CD14-positive monocyte (primary cell): ENCODE measurements at regions not wholly inside any gene's neighbourhood (a gene's known extent, or its start where the extent isn't known, plus 50 kb on each side); places are given as distances from the start of the nearest gene placed in this dataset.
A peak's percentile ranks its signal among the peaks of the same experiment; 100 is the strongest.

ENCODE experiments used
- DNase-seq, 3 donors: peaks; one replicate each; pipeline ENCODE4 v3.0.0-alpha.2; 2011 to 2022
- H2AFZ ChIP-seq: 2 replicates; pipeline ENCODE4 v1.6.0; 2012; ENCODE audit warnings: mild to moderate bottlenecking, low read depth, low read length, inconsistent platforms; ENCODE audit not compliant: insufficient read depth, poor library complexity, severe bottlenecking
- H3K27ac ChIP-seq, 2 donors: 1 replicate in 1 of 2; 2 replicates in 1 of 2; pipeline ENCODE4 v1.5.1; 2012 to 2013; ENCODE audit warnings: low read length in 2 of 2, control low read depth in 1 of 2, inconsistent platforms in 1 of 2, low read depth in 1 of 2, mild to moderate bottlenecking in 1 of 2
- H3K27me3 ChIP-seq, 2 donors: one replicate each; pipeline versions ENCODE4 v1.6.0 to v1.6.1; 2011 to 2013; ENCODE audit warnings: low read length in 2 of 2; ENCODE audit not compliant: control insufficient read depth in 2 of 2, insufficient read depth in 2 of 2
- H3K36me3 ChIP-seq, 2 donors: replicated peaks in 1 of 2; 1 replicate in 1 of 2; 2 replicates in 1 of 2; pipeline versions ENCODE4 v1.5.1 to v1.6.1; 2012 to 2013; ENCODE audit warnings: low read length in 2 of 2, control low read depth in 1 of 2, inconsistent platforms in 1 of 2, mild to moderate bottlenecking in 1 of 2; ENCODE audit not compliant: insufficient read depth in 2 of 2, control insufficient read depth in 1 of 2
- H3K4me1 ChIP-seq, 2 donors: 1 replicate in 1 of 2; 2 replicates in 1 of 2; pipeline versions ENCODE4 v1.5.1 to v1.6.1; 2012 to 2013; ENCODE audit warnings: low read length in 2 of 2, control low read depth in 1 of 2, inconsistent platforms in 1 of 2, mild to moderate bottlenecking in 1 of 2, moderate library complexity in 1 of 2; ENCODE audit not compliant: insufficient read depth in 2 of 2, control insufficient read depth in 1 of 2
- H3K4me2 ChIP-seq: replicated peaks from 2 replicates; pipeline ENCODE3; 2012; ENCODE audit warnings: low read length, moderate library complexity, mild to moderate bottlenecking; ENCODE audit not compliant: poor library complexity, severe bottlenecking; ENCODE audit errors: extremely low read depth
- H3K4me3 ChIP-seq, 3 experiments: fragments of 200-600 bp in 1 of 3; sonication (generic) in 1 of 3; replicated peaks in 1 of 3; 1 replicate in 2 of 3; 2 replicates in 1 of 3; pipeline ENCODE4 v1.5.1; 2011 to 2013; ENCODE audit warnings: low read length in 3 of 3, mild to moderate bottlenecking in 3 of 3, control low read depth in 2 of 3, low read depth in 2 of 3, inconsistent platforms in 1 of 3, moderate library complexity in 1 of 3
- H3K79me2 ChIP-seq: 2 replicates; pipeline ENCODE4 v1.6.0; 2012; ENCODE audit warnings: mild to moderate bottlenecking, control low read depth, inconsistent platforms, low read length, moderate library complexity; ENCODE audit not compliant: insufficient read depth
- H3K9ac ChIP-seq: 2 replicates; pipeline ENCODE4 v1.6.0; 2017; ENCODE audit warnings: low read length, mild to moderate bottlenecking; ENCODE audit not compliant: insufficient read depth, poor library complexity, severe bottlenecking
- H3K9me3 ChIP-seq, 2 donors: replicated peaks in 1 of 2; 1 replicate in 1 of 2; 2 replicates in 1 of 2; pipeline versions ENCODE4 v1.5.1 to v1.6.1; 2012 to 2013; ENCODE audit warnings: low read length in 2 of 2, control low read depth in 1 of 2; ENCODE audit not compliant: control insufficient read depth in 1 of 2, insufficient read depth in 1 of 2
- H4K20me1 ChIP-seq: 2 replicates; pipeline ENCODE4 v1.6.0; 2012; ENCODE audit warnings: mild to moderate bottlenecking, low read length, control low read depth, moderate library complexity; ENCODE audit not compliant: insufficient read depth
- H3K27ac Mint-ChIP-seq, 7 donors: one replicate each; pipeline ENCODE4 v1.8.0; 2020; ENCODE audit warnings: mild to moderate bottlenecking in 7 of 7, mixed read lengths in 7 of 7, moderate library complexity in 6 of 7, inconsistent platforms in 2 of 7
- H3K27me3 Mint-ChIP-seq, 3 donors: one replicate each; pipeline ENCODE4 v1.8.0; 2021 to 2022; ENCODE audit warnings: low read depth in 3 of 3, mild to moderate bottlenecking in 3 of 3, mixed read lengths in 3 of 3, moderate library complexity in 3 of 3, inconsistent platforms in 1 of 3
- H3K36me3 Mint-ChIP-seq, 2 donors: one replicate each; pipeline ENCODE4 v1.8.0; 2020; ENCODE audit warnings: mixed read lengths in 2 of 2, inconsistent platforms in 1 of 2, mild to moderate bottlenecking in 1 of 2
- H3K4me1 Mint-ChIP-seq: one replicate; pipeline ENCODE4 v1.8.0; 2020; ENCODE audit warnings: mild to moderate bottlenecking, mixed read lengths
- H3K4me3 Mint-ChIP-seq, 2 donors: one replicate each; pipeline ENCODE4 v1.8.0; 2020; ENCODE audit warnings: mild to moderate bottlenecking in 2 of 2, mixed read lengths in 2 of 2, moderate library complexity in 1 of 2
- H3K9me3 Mint-ChIP-seq, 7 donors: one replicate each; pipeline ENCODE4 v1.8.0; 2020 to 2022; ENCODE audit warnings: mixed read lengths in 7 of 7, mild to moderate bottlenecking in 6 of 7, moderate library complexity in 6 of 7, inconsistent platforms in 2 of 7
- CTCF ChIP-seq: fragments of 200-600 bp; IDR thresholded peaks from one replicate; pipeline ENCODE4 v1.8.0; 2022; ENCODE audit warnings: antibody characterized with exemption, mild to moderate bottlenecking
- WGBS: methylation state at CpG from one replicate; pipeline ENCODE4 v1.1.5; 2013; ENCODE audit warnings: missing lambda C conversion rate; ENCODE audit not compliant: insufficient coverage; 5-methylcytosine and 5-hydroxymethylcytosine counted together
- intact Hi-C, 2 donors: fragments of 100-400 bp; cut with micrococcal nuclease; formaldehyde crosslinking; loops; one replicate each; pipeline versions ENCODE4 v1.15.0 to v1.15.1; 2023

GRCh38 chr22:44391015-44391414, 78.3 kb upstream of the SHISAL1 start:
- TF ChIP-seq CTCF = no peak
- H3K79me2 ChIP-seq = no peaks in the 10 kb centered on the region
- no peaks in the 10 kb centered on the region for H3K36me3 Mint-ChIP-seq

GRCh38 chr22:44390613-44390970, 77.8 kb upstream of the SHISAL1 start:
- no peak for DNase-seq
- no peaks in the 10 kb centered on the region for H3K36me3 Mint-ChIP-seq
- Histone ChIP-seq H3K9me3 (no peaks in the 10 kb centered on the region), H3K4me2 (no peak overlapping the region), H3K9ac (no peak overlapping the region), H3K4me1 (no peaks in the 10 kb centered on the region), H3K27me3 (peaks cover 0 to 4% of the 10 kb centered on the region in 2 donors), H3K36me3 (no peaks in the 10 kb centered on the region), H3K79me2 (no peaks in the 10 kb centered on the region), H4K20me1 (no peaks in the 10 kb centered on the region), H3K4me3 (no peak overlapping the region), H2AFZ (no peak overlapping the region), H3K27ac (no peak overlapping the region)
- intact Hi-C loops = no loop called here
- peaks cover 7 to 10% (median 9%) of the 10 kb centered on the region in 3 donors for H3K27me3 Mint-ChIP-seq
- no peak for TF ChIP-seq CTCF
- no peak overlapping the region for H3K4me3 Mint-ChIP-seq
- 100% methylated on average over 6 of the region's 9 CpGs for WGBS
- H3K4me1 Mint-ChIP-seq = no peaks in the 10 kb centered on the region
- peaks cover 0 to 3% (median 0%) of the 10 kb centered on the region in 7 donors for H3K9me3 Mint-ChIP-seq
- peak overlapping the region in 1 of 7 donors; percentile 9 for H3K27ac Mint-ChIP-seq

More at GRCh38 chr22:44391015-44391414, 78.3 kb upstream of the SHISAL1 start:
- Histone ChIP-seq H3K9ac (no peak overlapping the region), H3K27me3 (peaks cover 0 to 4% of the 10 kb centered on the region in 2 donors), H3K9me3 (no peaks in the 10 kb centered on the region), H3K27ac (no peak overlapping the region), H3K4me2 (no peak overlapping the region), H3K36me3 (no peaks in the 10 kb centered on the region), H3K4me3 (no peak overlapping the region), H4K20me1 (no peaks in the 10 kb centered on the region), H2AFZ (no peak overlapping the region), H3K4me1 (no peaks in the 10 kb centered on the region)
- Mint-ChIP-seq H3K4me3 (no peak overlapping the region), H3K27me3 (peaks cover 7 to 12% (median 9%) of the 10 kb centered on the region in 3 donors), H3K9me3 (peaks cover 0 to 3% (median 0%) of the 10 kb centered on the region in 7 donors), H3K27ac (peak overlapping the region in 1 of 7 donors; percentile 21), H3K4me1 (no peaks in the 10 kb centered on the region)
- intact Hi-C loops = no loop called here
- 79% methylated on average over 3 of the region's 6 CpGs for WGBS
- no peak for DNase-seq
